Osteocyte (in vitro differentiated cells): ENCODE measurements at regions not wholly inside any gene's neighbourhood (a gene's known extent, or its start where the extent isn't known, plus 50 kb on each side); places are given as distances from the start of the nearest gene placed in this dataset.
A peak's percentile ranks its signal among the peaks of the same experiment; 100 is the strongest.

ENCODE experiments used
- DNase-seq: peaks from one replicate; pipeline ENCODE4 v3.0.0; 2021; ENCODE audit warnings: mixed read lengths; ENCODE audit not compliant: unreplicated experiment; ENCODE audit errors: extremely low spot score
- H3K27ac Mint-ChIP-seq: one replicate; pipeline ENCODE4 v1.8.0; 2021; ENCODE audit warnings: mild to moderate bottlenecking, mixed read lengths; ENCODE audit not compliant: unreplicated experiment
- H3K27me3 Mint-ChIP-seq: one replicate; pipeline ENCODE4 v1.8.0; 2021; ENCODE audit warnings: mixed read lengths; ENCODE audit not compliant: unreplicated experiment
- H3K36me3 Mint-ChIP-seq: one replicate; pipeline ENCODE4 v1.8.0; 2021; ENCODE audit warnings: mixed read lengths; ENCODE audit not compliant: unreplicated experiment
- H3K4me1 Mint-ChIP-seq: one replicate; pipeline ENCODE4 v1.8.0; 2021; ENCODE audit warnings: mixed read lengths; ENCODE audit not compliant: unreplicated experiment
- H3K4me3 Mint-ChIP-seq: one replicate; pipeline ENCODE4 v1.8.0; 2021; ENCODE audit warnings: mild to moderate bottlenecking, moderate library complexity, mixed read lengths; ENCODE audit not compliant: unreplicated experiment
- H3K9me3 Mint-ChIP-seq: one replicate; pipeline ENCODE4 v1.8.0; 2021; ENCODE audit warnings: mixed read lengths; ENCODE audit not compliant: unreplicated experiment
- TF ChIP-seq, protein P1 (sequence below): fragments of 200-600 bp; sonication (generic); IDR thresholded peaks from 2 replicates; pipeline ENCODE4 v1.5.0; 2021; ENCODE audit warnings: antibody characterized with exemption, mild to moderate bottlenecking, moderate library complexity

DNA sequence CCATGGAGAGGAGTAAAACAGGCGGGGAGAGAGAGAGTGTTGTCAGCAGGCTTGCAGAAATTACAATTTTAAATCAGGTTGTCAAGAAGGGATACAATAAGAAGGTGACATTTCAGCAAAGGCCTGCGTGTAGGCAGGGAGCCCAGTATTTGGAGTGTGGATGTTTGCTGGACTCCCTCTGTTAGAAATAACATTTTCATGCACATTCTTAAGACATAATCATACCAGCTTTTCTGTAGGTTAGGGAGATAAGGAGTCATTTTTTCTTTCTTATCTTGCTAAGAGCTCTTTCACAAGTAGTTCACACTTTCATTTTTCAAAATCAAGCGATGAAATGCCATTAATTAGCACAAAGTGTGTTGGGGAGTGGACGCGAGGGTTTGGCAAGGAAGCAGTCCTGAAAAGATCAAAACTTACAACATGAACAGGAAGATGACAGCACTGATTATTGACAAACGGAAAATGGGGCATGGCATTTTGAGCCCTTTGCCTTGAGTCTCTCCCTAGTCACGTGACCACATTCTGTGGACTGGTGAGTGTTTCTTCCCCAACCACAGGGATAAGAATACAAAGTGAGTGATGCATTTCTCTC, 160.2 kb downstream of the DAD1 start:
- TF ChIP-seq, protein P1, sequence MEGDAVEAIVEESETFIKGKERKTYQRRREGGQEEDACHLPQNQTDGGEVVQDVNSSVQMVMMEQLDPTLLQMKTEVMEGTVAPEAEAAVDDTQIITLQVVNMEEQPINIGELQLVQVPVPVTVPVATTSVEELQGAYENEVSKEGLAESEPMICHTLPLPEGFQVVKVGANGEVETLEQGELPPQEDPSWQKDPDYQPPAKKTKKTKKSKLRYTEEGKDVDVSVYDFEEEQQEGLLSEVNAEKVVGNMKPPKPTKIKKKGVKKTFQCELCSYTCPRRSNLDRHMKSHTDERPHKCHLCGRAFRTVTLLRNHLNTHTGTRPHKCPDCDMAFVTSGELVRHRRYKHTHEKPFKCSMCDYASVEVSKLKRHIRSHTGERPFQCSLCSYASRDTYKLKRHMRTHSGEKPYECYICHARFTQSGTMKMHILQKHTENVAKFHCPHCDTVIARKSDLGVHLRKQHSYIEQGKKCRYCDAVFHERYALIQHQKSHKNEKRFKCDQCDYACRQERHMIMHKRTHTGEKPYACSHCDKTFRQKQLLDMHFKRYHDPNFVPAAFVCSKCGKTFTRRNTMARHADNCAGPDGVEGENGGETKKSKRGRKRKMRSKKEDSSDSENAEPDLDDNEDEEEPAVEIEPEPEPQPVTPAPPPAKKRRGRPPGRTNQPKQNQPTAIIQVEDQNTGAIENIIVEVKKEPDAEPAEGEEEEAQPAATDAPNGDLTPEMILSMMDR, result no peak
- no peaks in the 10 kb centered on the region for H3K36me3 Mint-ChIP-seq
- H3K4me1 Mint-ChIP-seq, result peaks cover 51% of the 10 kb centered on the region
- H3K9me3 Mint-ChIP-seq, result no peaks in the 10 kb centered on the region
- H3K4me3 Mint-ChIP-seq, result no peak overlapping the region
- H3K27me3 Mint-ChIP-seq, result no peaks in the 10 kb centered on the region
- no peak overlapping the region for H3K27ac Mint-ChIP-seq
- DNase-seq, result no peak

DNA sequence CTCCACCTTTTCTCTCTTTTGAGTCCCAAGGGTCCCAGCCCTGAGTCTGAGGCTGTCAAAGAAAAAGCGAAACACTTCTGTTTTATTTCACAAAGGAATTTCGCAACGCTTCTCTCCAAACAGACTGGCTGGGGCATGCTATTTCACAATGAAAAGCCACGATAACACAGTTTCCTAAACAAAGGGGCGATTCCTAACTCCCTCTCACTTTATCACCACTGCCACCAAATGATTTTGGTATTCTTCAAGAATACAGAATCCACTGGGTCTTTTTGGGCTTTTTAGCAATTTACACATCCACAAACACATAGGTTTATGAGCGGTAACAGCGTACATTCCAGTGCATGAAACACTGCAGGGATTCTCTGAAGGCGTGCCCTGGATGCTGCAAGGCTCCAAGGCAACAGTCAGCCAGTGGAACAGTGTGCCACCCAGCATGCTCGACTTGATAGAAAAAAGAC, 161.2 kb downstream of the DAD1 start:
- no peaks in the 10 kb centered on the region for H3K9me3 Mint-ChIP-seq
- H3K27me3 Mint-ChIP-seq, result no peaks in the 10 kb centered on the region
- no peaks in the 10 kb centered on the region for H3K36me3 Mint-ChIP-seq
- DNase-seq, result no peak
- peaks cover 41% of the 10 kb centered on the region for H3K4me1 Mint-ChIP-seq
- TF ChIP-seq, protein P1, result no peak
- H3K4me3 Mint-ChIP-seq, result peak overlapping the region; percentile 44
- peak overlapping the region; percentile 64 for H3K27ac Mint-ChIP-seq

DNA sequence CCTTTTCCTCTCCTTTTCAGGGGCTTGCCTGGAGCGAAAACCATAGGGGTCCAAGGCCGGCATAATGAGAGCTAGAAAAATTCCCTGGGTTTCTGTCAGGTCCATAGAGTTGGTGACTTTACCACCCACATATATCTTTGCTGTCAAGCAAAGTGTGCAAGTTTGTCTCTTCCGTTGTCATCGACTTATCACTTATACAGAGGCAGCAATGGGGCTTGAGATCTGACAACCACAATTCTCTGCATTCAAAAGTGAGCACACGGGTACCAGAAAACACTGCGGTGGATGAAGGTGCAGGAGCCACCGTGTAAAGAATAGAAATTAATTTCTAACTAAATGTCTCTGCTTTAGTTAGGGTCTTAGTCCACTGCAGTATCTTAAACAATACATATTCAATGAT, 162.3 kb downstream of the DAD1 start:
- peaks cover 30% of the 10 kb centered on the region for H3K4me1 Mint-ChIP-seq
- TF ChIP-seq, protein P1, result no peak
- H3K36me3 Mint-ChIP-seq, result no peaks in the 10 kb centered on the region
- DNase-seq, result no peak
- H3K27ac Mint-ChIP-seq, result no peak overlapping the region
- no peak overlapping the region for H3K4me3 Mint-ChIP-seq
- H3K9me3 Mint-ChIP-seq, result no peaks in the 10 kb centered on the region
- H3K27me3 Mint-ChIP-seq, result no peaks in the 10 kb centered on the region

DNA sequence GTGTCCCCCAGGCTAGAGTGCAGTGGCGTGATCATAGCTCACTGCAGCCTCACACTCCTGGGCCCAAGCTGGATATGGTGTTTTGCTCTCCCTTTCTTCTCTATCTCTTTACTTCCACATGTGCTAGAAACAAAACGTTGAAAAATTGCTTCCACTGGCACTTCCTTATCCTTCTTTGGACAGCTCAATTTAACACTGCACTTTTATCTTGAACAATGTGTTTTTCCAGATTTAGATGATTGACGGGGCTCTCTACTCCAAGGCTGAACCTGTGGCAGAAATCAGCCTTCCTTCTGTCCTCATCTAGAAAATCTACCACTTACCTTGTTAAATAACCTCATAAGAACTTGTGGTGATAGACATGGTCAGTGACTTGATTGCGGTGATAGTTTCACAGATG, 165.1 kb downstream of the DAD1 start:
- no peaks in the 10 kb centered on the region for H3K27me3 Mint-ChIP-seq
- H3K4me3 Mint-ChIP-seq, result no peak overlapping the region
- H3K27ac Mint-ChIP-seq, result no peak overlapping the region
- no peaks in the 10 kb centered on the region for H3K36me3 Mint-ChIP-seq
- peaks cover 23% of the 10 kb centered on the region for H3K4me1 Mint-ChIP-seq
- TF ChIP-seq, protein P1, result no peak
- DNase-seq, result no peak
- no peaks in the 10 kb centered on the region for H3K9me3 Mint-ChIP-seq

DNA sequence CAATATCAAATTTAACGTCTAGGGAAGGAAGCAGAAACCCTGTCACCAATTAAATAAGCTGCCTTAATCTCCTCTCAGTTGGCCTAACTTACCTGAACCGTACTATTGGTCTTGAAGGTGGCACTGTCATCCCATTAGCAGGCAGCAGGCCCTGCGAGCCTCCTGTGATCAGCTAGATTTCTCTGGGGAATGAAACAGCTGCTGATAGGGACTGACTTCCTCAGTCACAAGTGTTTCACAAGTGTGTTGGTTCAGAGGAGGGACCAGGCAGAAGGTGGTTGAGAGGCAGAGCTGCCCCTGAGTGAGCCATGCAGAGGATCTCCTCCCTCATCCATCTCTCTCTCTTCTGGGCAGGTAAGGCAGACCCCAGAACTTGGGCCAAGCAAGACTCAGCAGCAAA, 166.8 kb downstream of the DAD1 start:
- TF ChIP-seq, protein P1, result no peak
- DNase-seq, result no peak
- Mint-ChIP-seq H3K4me3 (no peak overlapping the region), H3K27ac (no peak overlapping the region), H3K4me1 (peaks cover 5% of the 10 kb centered on the region), H3K36me3 (no peaks in the 10 kb centered on the region), H3K9me3 (no peaks in the 10 kb centered on the region), H3K27me3 (no peaks in the 10 kb centered on the region)
